GM19455 (cell line): ENCODE measurements at regions not wholly inside any gene's neighbourhood (a gene's known extent, or its start where the extent isn't known, plus 50 kb on each side); places are given as distances from the start of the nearest gene placed in this dataset.
A peak's percentile ranks its signal among the peaks of the same experiment; 100 is the strongest.

ENCODE experiments used
- ATAC-seq: cut with Tn5 transposase; IDR thresholded peaks from one replicate; pipeline ENCODE4 v1.9.1; 2021; ENCODE audit not compliant: unreplicated experiment

- no peak for ATAC-seq
Observed at GRCh38 chr13:109602356-109602755, 184.0 kb downstream of the IRS2 start.

GRCh38 chr13:109599901-109600657 lies 186.3 kb downstream of the IRS2 start:
- no peak for ATAC-seq

- ATAC-seq: no peak
Observed at GRCh38 chr13:109595471-109595870, 190.9 kb downstream of the IRS2 start.

GRCh38 chr13:109593230-109593629 lies 193.2 kb downstream of the IRS2 start:
- no peak for ATAC-seq

- no peak for ATAC-seq
Observed at GRCh38 chr13:109592770-109593169, 193.6 kb downstream of the IRS2 start.

- no peak for ATAC-seq
Observed at GRCh38 chr13:109587689-109588088, 198.7 kb downstream of the IRS2 start.

GRCh38 chr13:109586509-109587346 lies 199.7 kb downstream of the IRS2 start:
- no peak for ATAC-seq

- ATAC-seq: no peak
Observed at GRCh38 chr13:109584844-109585361, 201.5 kb downstream of the IRS2 start.

- ATAC-seq: no peak
Observed at GRCh38 chr13:109577191-109577700, 209.1 kb downstream of the IRS2 start.

- no peak for ATAC-seq
Observed at GRCh38 chr13:109576331-109576813, 210.0 kb downstream of the IRS2 start.

- no peak for ATAC-seq
Observed at GRCh38 chr13:109575821-109576220, 210.6 kb downstream of the IRS2 start.

GRCh38 chr13:109572389-109572788 lies 214.0 kb downstream of the IRS2 start:
- ATAC-seq: no peak

- peak; percentile 96 for ATAC-seq
Observed at GRCh38 chr13:109569958-109570711, 216.2 kb downstream of the IRS2 start.

GRCh38 chr13:109568339-109568818 lies 218.0 kb downstream of the IRS2 start:
- ATAC-seq: no peak

- ATAC-seq: no peak
Observed at GRCh38 chr13:109567315-109567714, 219.1 kb downstream of the IRS2 start.

GRCh38 chr13:109565877-109566276 lies 220.5 kb downstream of the IRS2 start:
- no peak for ATAC-seq

- peak; percentile 68 for ATAC-seq
Observed at GRCh38 chr13:109548374-109548773, 238.0 kb downstream of the IRS2 start.

- peak; percentile 94 for ATAC-seq
Observed at GRCh38 chr13:109547942-109548341, 238.4 kb downstream of the IRS2 start.

- no peak for ATAC-seq
Observed at GRCh38 chr13:109545931-109546330, 240.5 kb downstream of the IRS2 start.

- ATAC-seq: no peak
Observed at GRCh38 chr13:109541081-109541480, 245.3 kb downstream of the IRS2 start.

GRCh38 chr13:109537584-109537983 lies 248.8 kb downstream of the IRS2 start:
- no peak for ATAC-seq
